Brain pericyte (primary cell): ENCODE measurements at regions not wholly inside any gene's neighbourhood (a gene's known extent, or its start where the extent isn't known, plus 50 kb on each side); places are given as distances from the start of the nearest gene placed in this dataset.

Source experiments
- DNase-seq: peaks from one replicate; pipeline ENCODE4 v3.0.0-alpha.2; 2012; ENCODE audit warnings: low read depth, low spot score

GRCh38 chr2:71938108-71938507 is 209.6 kb downstream of the CYP26B1 start:
- no peak for DNase-seq

GRCh38 chr2:71937396-71937795 is 210.3 kb downstream of the CYP26B1 start:
- no peak for DNase-seq

- DNase-seq, result no peak
Observed at GRCh38 chr2:71936076-71937030, 211.3 kb downstream of the CYP26B1 start.

GRCh38 chr2:71935262-71935848 is 212.3 kb downstream of the CYP26B1 start:
- no peak for DNase-seq

GRCh38 chr2:71934595-71935261 is 212.9 kb downstream of the CYP26B1 start:
- no peak for DNase-seq

- no peak for DNase-seq
Observed at GRCh38 chr2:71934320-71934593, 213.4 kb downstream of the CYP26B1 start.

- no peak for DNase-seq
Observed at GRCh38 chr2:71933467-71934319, 214.0 kb downstream of the CYP26B1 start.

- DNase-seq, result no peak
Observed at GRCh38 chr2:71932780-71933466, 214.7 kb downstream of the CYP26B1 start.

GRCh38 chr2:71932037-71932779 is 215.5 kb downstream of the CYP26B1 start:
- no peak for DNase-seq

- no peak for DNase-seq
Observed at GRCh38 chr2:71930049-71930681, 217.5 kb downstream of the CYP26B1 start.

GRCh38 chr2:71929482-71929772 is 218.2 kb downstream of the CYP26B1 start:
- DNase-seq, result no peak

GRCh38 chr2:71928734-71929481 is 218.8 kb downstream of the CYP26B1 start:
- DNase-seq, result no peak

- no peak for DNase-seq
Observed at GRCh38 chr2:71927757-71928715, 219.6 kb downstream of the CYP26B1 start.

- DNase-seq, result no peak
Observed at GRCh38 chr2:71926876-71927756, 220.5 kb downstream of the CYP26B1 start.

GRCh38 chr2:71926089-71926447 is 221.6 kb downstream of the CYP26B1 start:
- no peak for DNase-seq

GRCh38 chr2:71925268-71926088 is 222.2 kb downstream of the CYP26B1 start:
- no peak for DNase-seq
